SK-N-SH (cell line): ENCODE measurements at regions not wholly inside any gene's neighbourhood (a gene's known extent, or its start where the extent isn't known, plus 50 kb on each side); places are given as distances from the start of the nearest gene placed in this dataset.

ENCODE experiments used
- CTCF ChIA-PET: fragments of 300-600, 350-600 bp; formaldehyde crosslinking; extraction: SDS; loops from one replicate; lab custom pipeline; 2021; lab: Yijun Ruan, JAX
- POLR2A ChIA-PET: fragments of 350-600 bp; sonication (Branson Sonifier 250); formaldehyde crosslinking; extraction: SDS; loops from one replicate; lab custom pipeline; 2020; ENCODE audit warnings: antibody characterized with exemption, inconsistent platforms; lab: Yijun Ruan, JAX
- DNase-seq: peaks from one replicate; pipeline ENCODE4 v3.0.0; 2012
- H2AFZ ChIP-seq: fragments of 200-600 bp; sonication (generic); 2 replicates; pipeline ENCODE4 v1.8.1; 2016; ENCODE audit warnings: antibody characterized with exemption, mild to moderate bottlenecking, low read depth
- H3F3A ChIP-seq: fragments of 200-600 bp; sonication (generic); replicated peaks from 2 replicates; pipeline ENCODE3; 2016; ENCODE audit warnings: antibody characterized with exemption, mild to moderate bottlenecking; ENCODE audit not compliant: insufficient read depth
- H3K27ac ChIP-seq, 2 experiments: fragments of 200-500 bp in 1 of 2; fragments of 200-600 bp in 1 of 2; sonication (Bioruptor generic) in 1 of 2; sonication (generic), shearing (Covaris generic) in 1 of 2; 2 replicates each; pipeline versions ENCODE4 v1.5.1 to v1.6.1; 2014 to 2016; ENCODE audit warnings: low read depth in 2 of 2, inconsistent platforms in 1 of 2, low read length in 1 of 2, mild to moderate bottlenecking in 1 of 2, mixed read lengths in 1 of 2
- H3K27me3 ChIP-seq: fragments of 200-600 bp; sonication (generic), shearing (Covaris generic); 2 replicates; pipeline ENCODE4 v1.6.1; 2016; ENCODE audit warnings: mixed run types; ENCODE audit not compliant: insufficient read depth
- H3K36me3 ChIP-seq, 2 experiments: fragments of 200-500 bp in 1 of 2; fragments of 200-600 bp in 1 of 2; sonication (Bioruptor generic) in 1 of 2; sonication (generic) in 1 of 2; replicated peaks in 1 of 2; 2 replicates each; pipeline versions ENCODE3 to v1.5.1; 2014 to 2016; ENCODE audit warnings: low read length in 1 of 2, mild to moderate bottlenecking in 1 of 2; ENCODE audit not compliant: insufficient read depth in 2 of 2, control insufficient read depth in 1 of 2
- H3K4me1 ChIP-seq, 2 experiments: fragments of 200-500 bp in 1 of 2; fragments of 200-600 bp in 1 of 2; sonication (Bioruptor generic) in 1 of 2; sonication (generic), shearing (Covaris generic) in 1 of 2; 2 replicates each; pipeline versions ENCODE4 v1.5.1 to v1.6.1; 2014 to 2016; ENCODE audit warnings: low read depth in 1 of 2, low read length in 1 of 2, mixed run types in 1 of 2; ENCODE audit not compliant: insufficient read depth in 2 of 2, control insufficient read depth in 1 of 2
- H3K4me2 ChIP-seq: fragments of 200-600 bp; sonication (generic), shearing (Covaris generic); 2 replicates; pipeline ENCODE4 v1.6.1; 2017; ENCODE audit warnings: mixed run types
- H3K4me3 ChIP-seq, 2 experiments: fragments of 200-500 bp in 1 of 2; fragments of 200-600 bp in 1 of 2; sonication (Bioruptor generic) in 1 of 2; sonication (generic), shearing (Covaris generic) in 1 of 2; 2 replicates each; pipeline versions ENCODE4 v1.5.1 to v1.8.1; 2014 to 2016; ENCODE audit warnings: low read depth in 2 of 2, inconsistent platforms in 1 of 2, low read length in 1 of 2, mild to moderate bottlenecking in 1 of 2, mixed read lengths in 1 of 2, moderate library complexity in 1 of 2
- H3K79me2 ChIP-seq: fragments of 200-600 bp; sonication (generic); 2 replicates; pipeline ENCODE4 v1.8.1; 2017; ENCODE audit warnings: mild to moderate bottlenecking; ENCODE audit not compliant: insufficient read depth
- H3K9ac ChIP-seq: fragments of 200-600 bp; sonication (generic); 2 replicates; pipeline ENCODE4 v1.6.1; 2017; ENCODE audit warnings: mixed run types
- H3K9me2 ChIP-seq: fragments of 200-600 bp; sonication (generic); 2 replicates; pipeline ENCODE4 v1.6.1; 2017; ENCODE audit warnings: mixed run types
- H3K9me3 ChIP-seq: fragments of 200-600 bp; sonication (generic); 2 replicates; pipeline ENCODE4 v1.6.1; 2017; ENCODE audit warnings: mixed run types, mild to moderate bottlenecking, moderate library complexity
- H4K20me1 ChIP-seq: fragments of 200-600 bp; sonication (generic); 2 replicates; pipeline ENCODE4 v1.6.1; 2017; ENCODE audit warnings: mild to moderate bottlenecking, mixed run types; ENCODE audit not compliant: insufficient read depth
- EP300 ChIP-seq, 2 experiments: IDR thresholded peaks; 2 replicates each; pipeline versions ENCODE4 v1.4.0 to v1.6.1; 2012; ENCODE audit warnings: borderline replicate concordance in 1 of 2, low read depth in 1 of 2, low read length in 1 of 2
- FOXJ3 ChIP-seq: sonication (generic); formaldehyde crosslinking; IDR thresholded peaks from 2 replicates; pipeline ENCODE4 v1.5.1; 2020; ENCODE audit warnings: mild to moderate bottlenecking, missing genetic modification reagents
- MEF2A ChIP-seq: IDR thresholded peaks from 2 replicates; pipeline ENCODE4 v1.4.0; 2012; ENCODE audit warnings: low read depth, borderline replicate concordance
- MXI1 ChIP-seq: IDR thresholded peaks from 2 replicates; pipeline ENCODE4 v1.6.1; 2012; ENCODE audit warnings: mild to moderate bottlenecking, low read depth, low read length, improper control_type of control experiment
- NFIC ChIP-seq: IDR thresholded peaks from 2 replicates; pipeline ENCODE4 v1.4.0; 2012; ENCODE audit warnings: borderline replicate concordance
- RAD21 ChIP-seq: IDR thresholded peaks from 2 replicates; pipeline ENCODE4 v1.6.1; 2012; ENCODE audit warnings: mild to moderate bottlenecking, low read length
- REST ChIP-seq: IDR thresholded peaks from 2 replicates; pipeline ENCODE4 v1.6.1; 2012; ENCODE audit warnings: mild to moderate bottlenecking, low read depth, low read length, moderate library complexity
- SIN3A ChIP-seq: IDR thresholded peaks from 2 replicates; pipeline ENCODE4 v1.6.1; 2012; ENCODE audit warnings: low read depth, mild to moderate bottlenecking, low read length, moderate library complexity, borderline replicate concordance
- SMC3 ChIP-seq: IDR thresholded peaks from 2 replicates; pipeline ENCODE4 v1.6.1; 2012; ENCODE audit warnings: low read depth, low read length, improper control_type of control experiment
- TAF1 ChIP-seq: IDR thresholded peaks from 2 replicates; pipeline ENCODE4 v1.6.1; 2012; ENCODE audit warnings: low read depth, mild to moderate bottlenecking, low read length, moderate library complexity, borderline replicate concordance
- TEAD4 ChIP-seq: IDR thresholded peaks from 2 replicates; pipeline ENCODE4 v1.4.0; 2012; ENCODE audit warnings: mild to moderate bottlenecking, borderline replicate concordance; ENCODE audit not compliant: insufficient read depth
- USF1 ChIP-seq: IDR thresholded peaks from 2 replicates; pipeline ENCODE4 v1.4.0; 2012; ENCODE audit warnings: low read depth, borderline replicate concordance
- WGBS: methylation state at CpG from one replicate; pipeline ENCODE4 v1.1.6; 2017; ENCODE audit warnings: low lambda C conversion rate; 5-methylcytosine and 5-hydroxymethylcytosine counted together
- TF ChIP-seq, protein P1 (sequence below): IDR thresholded peaks from 2 replicates; pipeline ENCODE4; 2012
- TF ChIP-seq, protein P2 (sequence below): fragments of 150-350 bp; IDR thresholded peaks from 2 replicates; pipeline ENCODE4 v1.6.1; 2017; ENCODE audit warnings: antibody characterized with exemption, low read length, low read depth, borderline replicate concordance

- no peak for TF ChIP-seq REST
- no peak for TF ChIP-seq TAF1
- no peak for TF ChIP-seq TEAD4
- TF ChIP-seq MXI1, result no peak
- no peak for TF ChIP-seq SMC3
- TF ChIP-seq RAD21, result no peak
- TF ChIP-seq, protein P1, sequence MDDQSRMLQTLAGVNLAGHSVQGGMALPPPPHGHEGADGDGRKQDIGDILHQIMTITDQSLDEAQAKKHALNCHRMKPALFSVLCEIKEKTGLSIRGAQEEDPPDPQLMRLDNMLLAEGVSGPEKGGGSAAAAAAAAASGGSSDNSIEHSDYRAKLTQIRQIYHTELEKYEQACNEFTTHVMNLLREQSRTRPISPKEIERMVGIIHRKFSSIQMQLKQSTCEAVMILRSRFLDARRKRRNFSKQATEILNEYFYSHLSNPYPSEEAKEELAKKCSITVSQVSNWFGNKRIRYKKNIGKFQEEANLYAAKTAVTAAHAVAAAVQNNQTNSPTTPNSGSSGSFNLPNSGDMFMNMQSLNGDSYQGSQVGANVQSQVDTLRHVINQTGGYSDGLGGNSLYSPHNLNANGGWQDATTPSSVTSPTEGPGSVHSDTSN, result no peak
- TF ChIP-seq, all 33 proteins: peak for 0
Observed at GRCh38 chr3:124276133-124276532, 284.2 kb upstream of the ROPN1 start (continued).

DNA sequence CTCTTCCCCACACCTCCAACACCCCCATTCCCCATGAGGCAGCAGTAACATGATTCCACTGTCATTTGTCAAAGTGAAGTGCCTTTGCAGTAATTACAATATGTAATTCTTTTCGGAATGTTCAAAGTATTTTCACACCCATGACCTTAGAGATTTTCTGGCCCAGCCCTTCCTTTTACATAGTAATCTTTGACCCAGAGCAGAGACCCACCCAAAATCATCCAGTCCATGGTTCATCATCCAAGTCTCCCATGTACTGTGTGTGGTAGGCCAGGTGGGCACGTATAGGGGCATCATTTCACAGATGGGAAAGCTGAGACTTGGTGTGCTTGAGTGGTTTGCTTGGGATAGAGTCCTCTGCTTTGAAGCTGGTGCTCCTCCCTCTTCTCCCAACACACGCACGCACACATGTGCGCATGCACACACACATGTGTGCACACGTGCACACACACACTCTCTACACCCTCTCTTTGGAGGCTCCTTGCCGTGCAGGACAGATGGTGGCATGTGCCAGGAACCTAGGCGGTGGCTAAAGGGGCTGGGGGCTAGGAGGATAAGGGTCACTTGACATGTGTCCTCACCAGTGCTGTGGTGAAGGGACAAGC, 284.7 kb upstream of the ROPN1 start:
- no peak for DNase-seq
- TF ChIP-seq EP300 (IDR thresholded peaks at IDR 0.05; ENCODE audit: borderline replicate concordance in 1 of 2, low read depth in 1 of 2, low read length in 1 of 2), result no peak
- TF ChIP-seq SMC3, result no peak
- TF ChIP-seq FOXJ3, result no peak
- TF ChIP-seq TEAD4, result no peak
- TF ChIP-seq SIN3A, result no peak
- TF ChIP-seq, protein P1, result no peak
- no peak for TF ChIP-seq USF1
- TF ChIP-seq, protein P2, sequence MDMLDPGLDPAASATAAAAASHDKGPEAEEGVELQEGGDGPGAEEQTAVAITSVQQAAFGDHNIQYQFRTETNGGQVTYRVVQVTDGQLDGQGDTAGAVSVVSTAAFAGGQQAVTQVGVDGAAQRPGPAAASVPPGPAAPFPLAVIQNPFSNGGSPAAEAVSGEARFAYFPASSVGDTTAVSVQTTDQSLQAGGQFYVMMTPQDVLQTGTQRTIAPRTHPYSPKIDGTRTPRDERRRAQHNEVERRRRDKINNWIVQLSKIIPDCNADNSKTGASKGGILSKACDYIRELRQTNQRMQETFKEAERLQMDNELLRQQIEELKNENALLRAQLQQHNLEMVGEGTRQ, result no peak
- no peak for TF ChIP-seq NFIC
- TF ChIP-seq MEF2A, result no peak
- POLR2A ChIA-PET, result no interaction called here

More for the DNA sequence above, 284.7 kb upstream of the ROPN1 start:
- CTCF ChIA-PET, result interaction anchor here (0.8 to 1.0 kb wide), 3 partner anchors 9 to 197 kb away, joined by 3 to 5 read pairs (median 4); no protein-coding TSS in a partner anchor
- Histone ChIP-seq H3F3A (no peaks in the 10 kb centered on the region), H3K4me3 (no peak overlapping the region), H3K4me2 (no peak overlapping the region), H3K36me3 (no peaks in the 10 kb centered on the region), H4K20me1 (no peaks in the 10 kb centered on the region), H3K79me2 (no peaks in the 10 kb centered on the region), H3K9ac (no peak overlapping the region), H3K27ac (no peak overlapping the region; a peak in 1 of 4 replicates), H3K27me3 (no peaks in the 10 kb centered on the region), H3K9me2 (no peaks in the 10 kb centered on the region), H3K4me1 (peaks cover 5 to 48% of the 10 kb centered on the region in 2 experiments; a peak in 2 of 4 replicates), H2AFZ (no peak overlapping the region), H3K9me3 (no peaks in the 10 kb centered on the region)
- 96% methylated on average over 7 of the region's 8 CpGs for WGBS
